ENCODE measurements at regions not wholly inside any gene's neighbourhood (a gene's known extent, or its start where the extent isn't known, plus 50 kb on each side); places are given as distances from the start of the nearest gene placed in this dataset.

- no peak for TF ChIP-seq REST (IDR thresholded peaks at IDR 0.05; ENCODE audit: unreplicated experiment)
Measured at GRCh38 chr4:116788723-116789122, 296.7 kb downstream of the TRAM1L1 start (continued).

DNA sequence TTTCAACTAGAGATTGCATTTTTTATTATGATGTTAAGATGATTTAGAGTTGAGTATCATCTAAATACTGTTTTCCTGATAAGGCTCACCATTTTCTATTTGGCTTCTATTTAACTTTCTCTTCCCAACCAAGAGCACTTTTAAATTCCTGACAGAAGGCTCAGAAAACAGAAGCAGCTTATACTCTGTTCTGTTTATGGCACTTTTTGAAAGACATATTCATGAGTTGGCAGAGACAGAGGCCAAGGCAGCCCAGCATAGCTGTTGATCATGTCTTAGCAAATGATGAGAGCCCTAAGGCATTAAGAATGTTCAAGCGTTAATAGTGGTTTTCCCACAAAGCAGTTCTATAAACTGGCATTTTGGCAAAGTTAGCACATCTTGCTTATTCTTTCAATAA is 330.3 kb downstream of the TRAM1L1 start:
- Histone ChIP-seq H4K20me1 (replicated peaks; ENCODE audit: insufficient read depth) (no peaks in the 10 kb centered on the region), H3K4me2 (no peak overlapping the region), H2AFZ (no peak overlapping the region), H3K36me3 (ENCODE audit: insufficient read depth) (no peaks in the 10 kb centered on the region), H3K79me2 (replicated peaks; ENCODE audit: insufficient read depth) (no peaks in the 10 kb centered on the region), H3K27ac (ENCODE audit: low read depth) (no peak overlapping the region), H3F3A (replicated peaks; ENCODE audit: low read depth) (no peaks in the 10 kb centered on the region), H3K9me2 (ENCODE audit: insufficient read depth) (no peaks in the 10 kb centered on the region), H3K4me3 (no peak overlapping the region), H3K27me3 (ENCODE audit: insufficient read depth) (no peaks in the 10 kb centered on the region), H3K4me1 (ENCODE audit: insufficient read depth) (no peaks in the 10 kb centered on the region)
- Mint-ChIP-seq H3K4me3 (no peak overlapping the region), H3K9me3 (no peaks in the 10 kb centered on the region), H3K27ac (no peak overlapping the region), H3K27me3 (ENCODE audit: insufficient read depth, low read depth, poor library complexity) (no peaks in the 10 kb centered on the region), H3K4me1 (no peaks in the 10 kb centered on the region), H3K36me3 (ENCODE audit: low read depth) (no peaks in the 10 kb centered on the region)
- ATAC-seq (no peak), DNase-seq (ENCODE audit: low spot score) (no peak)
- TF ChIP-seq ZNF114 (CRISPR knock-in tag; IDR thresholded peaks at IDR 0.05) = no peak
- no peak for TF ChIP-seq ZNF462 (CRISPR knock-in tag; IDR thresholded peaks at IDR 0.05)
- TF ChIP-seq ZNF331 (CRISPR knock-in tag; IDR thresholded peaks at IDR 0.05; ENCODE audit: low read depth) = no peak
- no peak for TF ChIP-seq JUNB (IDR thresholded peaks at IDR 0.05; ENCODE audit: unreplicated experiment)
- TF ChIP-seq POLR2AphosphoS5 (IDR thresholded peaks at IDR 0.05; ENCODE audit: low read depth) = no peak
- TF ChIP-seq EZH2 (IDR thresholded peaks at IDR 0.05; ENCODE audit: low read depth, unreplicated experiment) = no peak
- no peak for TF ChIP-seq REST (IDR thresholded peaks at IDR 0.05; ENCODE audit: unreplicated experiment)
- no peak for TF ChIP-seq CREB1 (CRISPR knock-in tag; IDR thresholded peaks at IDR 0.05; ENCODE audit: low read depth)
- TF ChIP-seq ETS1 (IDR thresholded peaks at IDR 0.05) = no peak
- TF ChIP-seq EZH2phosphoT487 (IDR thresholded peaks at IDR 0.05; ENCODE audit: unreplicated experiment) = no peak

Data from GM23338 (cell line).